Keratinocyte (primary cell): ENCODE measurements at regions not wholly inside any gene's neighbourhood (a gene's known extent, or its start where the extent isn't known, plus 50 kb on each side); places are given as distances from the start of the nearest gene placed in this dataset.
"Not testable (repeated sequence)": the region's sequence is repeated elsewhere in the genome, so short reads cannot be mapped to it uniquely, and the experiment has no call there.

ENCODE experiments used
- DNase-seq: peaks from one replicate; pipeline ENCODE4 v3.0.0-alpha.2; 2011; ENCODE audit warnings: low read depth, missing footprints, low spot score
- FAIRE-seq: peaks from 2 replicates; lab custom pipeline; 2011; peaks lifted over from hg19 to GRCh38; lab: Jason Lieb, UNC
- H2AFZ ChIP-seq: 2 replicates; pipeline ENCODE4 v1.6.0; 2012; ENCODE audit warnings: low read length, control low read depth, inconsistent platforms; ENCODE audit not compliant: control insufficient read depth
- H3K27ac ChIP-seq: 2 replicates; pipeline ENCODE4 v1.5.1; 2011; ENCODE audit warnings: low read length; ENCODE audit not compliant: control insufficient read depth, insufficient read depth
- H3K27me3 ChIP-seq: 3 replicates; pipeline ENCODE4 v1.6.0; 2011; ENCODE audit warnings: low read length; ENCODE audit not compliant: control insufficient read depth, insufficient read depth; ENCODE audit errors: extremely low read depth
- H3K36me3 ChIP-seq, 2 experiments: 2 replicates in 1 of 2; 3 replicates in 1 of 2; pipeline ENCODE4 v1.5.1; 2011; ENCODE audit warnings: low read length in 2 of 2, mild to moderate bottlenecking in 1 of 2; ENCODE audit not compliant: control insufficient read depth in 2 of 2, insufficient read depth in 2 of 2; ENCODE audit errors: extremely low read depth in 1 of 2
- H3K4me1 ChIP-seq: 3 replicates; pipeline ENCODE4 v1.5.1; 2011; ENCODE audit warnings: low read length; ENCODE audit not compliant: control insufficient read depth, insufficient read depth; ENCODE audit errors: extremely low read depth
- H3K4me2 ChIP-seq: 3 replicates; pipeline ENCODE4 v1.6.0; 2011; ENCODE audit warnings: low read depth, low read length; ENCODE audit not compliant: control insufficient read depth, insufficient read depth; ENCODE audit errors: extremely low read depth
- H3K4me3 ChIP-seq, 3 experiments: fragments of 200-600 bp in 1 of 3; sonication (generic) in 1 of 3; 2 replicates in 2 of 3; 3 replicates in 1 of 3; pipeline ENCODE4 v1.5.1; 2011 to 2016; ENCODE audit warnings: low read length in 3 of 3, mild to moderate bottlenecking in 3 of 3, control low read depth in 2 of 3, inconsistent platforms in 1 of 3, low read depth in 1 of 3, mixed read lengths in 1 of 3, mixed run types in 1 of 3, moderate library complexity in 1 of 3; ENCODE audit not compliant: control insufficient read depth in 2 of 3, insufficient read depth in 2 of 3; ENCODE audit errors: extremely low read depth in 1 of 3
- H3K79me2 ChIP-seq: 2 replicates; pipeline ENCODE4 v1.6.0; 2012; ENCODE audit warnings: low read length; ENCODE audit not compliant: control insufficient read depth, insufficient read depth
- H3K9ac ChIP-seq: 3 replicates; pipeline ENCODE4 v1.6.0; 2011; ENCODE audit warnings: low read length; ENCODE audit not compliant: control insufficient read depth, insufficient read depth; ENCODE audit errors: extremely low read depth
- H3K9me1 ChIP-seq: 3 replicates; pipeline ENCODE4 v1.6.0; 2011; ENCODE audit warnings: low read length; ENCODE audit not compliant: control insufficient read depth, insufficient read depth; ENCODE audit errors: extremely low read depth
- H3K9me3 ChIP-seq: 2 replicates; pipeline ENCODE4 v1.5.1; 2012; ENCODE audit warnings: low read depth, low read length; ENCODE audit not compliant: control insufficient read depth
- H4K20me1 ChIP-seq: 3 replicates; pipeline ENCODE4 v1.6.0; 2011; ENCODE audit warnings: low read length; ENCODE audit not compliant: control insufficient read depth, insufficient read depth; ENCODE audit errors: extremely low read depth
- EZH2 ChIP-seq: IDR thresholded peaks from one replicate; pipeline ENCODE4 v1.6.1; 2012; ENCODE audit warnings: inconsistent platforms, mild to moderate bottlenecking, low read length, moderate library complexity
- dilution Hi-C: fragments of 300-500 bp; cut with MboI; formaldehyde crosslinking; loops from one replicate; pipeline ENCODE4 v1.7.0; 2020; ENCODE audit warnings: low sequenced_read_pairs; ENCODE audit not compliant: extremely low pct_ligation_motif_present
- TF ChIP-seq, protein P1 (sequence below), 3 experiments: IDR thresholded peaks in 1 of 3; conservative IDR thresholded peaks in 1 of 3; optimal IDR thresholded peaks in 1 of 3; 2 replicates in 2 of 3; 3 replicates in 1 of 3; pipeline versions ENCODE3 to v1.5.1; 2011; ENCODE audit warnings: low read length in 3 of 3, mild to moderate bottlenecking in 3 of 3, moderate library complexity in 2 of 3, control low read depth in 1 of 3, inconsistent platforms in 1 of 3; ENCODE audit not compliant: insufficient read depth in 2 of 3; ENCODE audit errors: extremely low read depth in 1 of 3

DNA sequence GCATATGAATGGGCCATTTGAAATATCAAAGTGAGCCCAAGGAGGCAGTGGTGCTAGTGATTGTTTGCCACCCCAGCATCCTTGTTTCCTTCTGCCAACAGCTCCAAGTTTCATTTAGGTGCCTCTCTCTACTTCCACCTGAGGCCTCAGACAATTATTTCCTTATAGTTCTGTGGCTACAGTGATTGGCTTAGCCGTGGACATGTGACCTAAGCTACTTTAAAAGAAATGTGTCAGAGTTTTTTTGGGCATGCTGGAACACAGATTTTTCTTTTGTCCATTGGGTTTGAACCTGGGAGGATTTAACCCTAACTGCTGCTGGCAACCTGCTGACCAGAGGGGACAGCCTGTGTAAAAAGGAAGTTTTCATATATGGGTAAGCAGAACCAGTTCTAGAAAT lies 319.4 kb downstream of the CD109 start:
- dilution Hi-C loops: no loop called here

DNA sequence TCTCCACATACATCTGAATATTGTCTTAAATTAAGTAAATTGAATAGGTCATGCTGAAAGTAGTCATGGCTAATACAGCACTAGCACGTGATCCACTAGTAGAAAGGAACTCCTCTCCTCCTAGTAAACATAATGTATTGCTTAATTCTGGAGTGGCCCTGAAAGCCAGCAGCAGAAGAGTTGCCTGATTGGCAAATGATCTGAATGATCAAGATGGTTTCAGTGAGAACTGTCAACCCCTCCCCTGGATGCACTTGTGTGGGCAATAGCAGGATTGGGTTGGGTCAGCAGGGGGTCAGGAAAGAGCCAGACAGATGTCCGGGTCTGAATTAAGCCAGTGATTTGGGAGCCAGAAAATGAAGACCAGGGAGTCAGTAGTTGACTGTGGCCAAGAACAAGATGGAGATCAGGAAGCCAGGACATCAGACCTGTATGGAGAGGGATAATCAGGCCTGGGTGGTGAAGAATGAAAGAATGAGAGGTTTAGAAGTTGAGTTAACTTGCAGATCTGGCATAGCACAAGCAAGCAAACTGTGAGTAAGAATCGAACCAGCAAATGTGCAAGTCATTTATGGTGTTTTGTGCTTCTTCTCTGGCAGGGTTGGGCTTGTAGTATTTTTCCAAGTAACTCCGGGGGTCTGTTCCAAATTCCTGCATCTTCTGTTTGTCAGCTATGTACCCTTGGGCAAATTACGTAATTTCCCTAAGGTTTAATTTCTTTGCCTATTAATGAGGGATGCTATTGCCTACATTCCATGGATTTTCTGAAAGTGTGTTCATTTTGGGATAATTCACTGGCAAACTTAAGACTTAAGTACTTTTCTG lies 304.9 kb downstream of the CD109 start:
- H3K27me3 ChIP-seq: no peaks in the 10 kb centered on the region
- H3K79me2 ChIP-seq: no peaks in the 10 kb centered on the region
- dilution Hi-C loops: no loop called here
- no peak overlapping the region for H3K4me3 ChIP-seq
- H3K9me3 ChIP-seq: no peaks in the 10 kb centered on the region
- H2AFZ ChIP-seq: no peak overlapping the region
- TF ChIP-seq, protein P1, sequence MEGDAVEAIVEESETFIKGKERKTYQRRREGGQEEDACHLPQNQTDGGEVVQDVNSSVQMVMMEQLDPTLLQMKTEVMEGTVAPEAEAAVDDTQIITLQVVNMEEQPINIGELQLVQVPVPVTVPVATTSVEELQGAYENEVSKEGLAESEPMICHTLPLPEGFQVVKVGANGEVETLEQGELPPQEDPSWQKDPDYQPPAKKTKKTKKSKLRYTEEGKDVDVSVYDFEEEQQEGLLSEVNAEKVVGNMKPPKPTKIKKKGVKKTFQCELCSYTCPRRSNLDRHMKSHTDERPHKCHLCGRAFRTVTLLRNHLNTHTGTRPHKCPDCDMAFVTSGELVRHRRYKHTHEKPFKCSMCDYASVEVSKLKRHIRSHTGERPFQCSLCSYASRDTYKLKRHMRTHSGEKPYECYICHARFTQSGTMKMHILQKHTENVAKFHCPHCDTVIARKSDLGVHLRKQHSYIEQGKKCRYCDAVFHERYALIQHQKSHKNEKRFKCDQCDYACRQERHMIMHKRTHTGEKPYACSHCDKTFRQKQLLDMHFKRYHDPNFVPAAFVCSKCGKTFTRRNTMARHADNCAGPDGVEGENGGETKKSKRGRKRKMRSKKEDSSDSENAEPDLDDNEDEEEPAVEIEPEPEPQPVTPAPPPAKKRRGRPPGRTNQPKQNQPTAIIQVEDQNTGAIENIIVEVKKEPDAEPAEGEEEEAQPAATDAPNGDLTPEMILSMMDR (optimal IDR thresholded peaks at IDR 0.05 in 1 of 3, IDR thresholded peaks at IDR 0.05 in 1 of 3, conservative IDR thresholded peaks at IDR 0.05 in 1 of 3; ENCODE audit: extremely low read depth in 1 of 3, insufficient read depth in 2 of 3, low read length in 3 of 3): no peak
- TF ChIP-seq EZH2: no peak
- H4K20me1 ChIP-seq: no peaks in the 10 kb centered on the region
- no peak for FAIRE-seq
- H3K9me1 ChIP-seq: no peaks in the 10 kb centered on the region
- no peak overlapping the region for H3K9ac ChIP-seq
- no peak overlapping the region for H3K4me2 ChIP-seq
- no peaks in the 10 kb centered on the region for H3K4me1 ChIP-seq
- no peak for DNase-seq
- no peaks in the 10 kb centered on the region for H3K36me3 ChIP-seq
- H3K27ac ChIP-seq: no peak overlapping the region

More for the DNA sequence above, 319.4 kb downstream of the CD109 start:
- Histone ChIP-seq H3K79me2 (no peaks in the 10 kb centered on the region), H3K4me3 (no peak overlapping the region), H3K27ac (no peak overlapping the region), H3K9ac (no peak overlapping the region), H3K9me1 (no peaks in the 10 kb centered on the region), H2AFZ (no peak overlapping the region), H3K4me2 (no peak overlapping the region), H3K36me3 (no peaks in the 10 kb centered on the region), H3K4me1 (no peaks in the 10 kb centered on the region), H4K20me1 (no peaks in the 10 kb centered on the region), H3K9me3 (no peaks in the 10 kb centered on the region), H3K27me3 (no peaks in the 10 kb centered on the region)
- DNase-seq (no peak), FAIRE-seq (no peak)
- TF ChIP-seq, protein P1 (optimal IDR thresholded peaks at IDR 0.05 in 1 of 3, IDR thresholded peaks at IDR 0.05 in 1 of 3, conservative IDR thresholded peaks at IDR 0.05 in 1 of 3; ENCODE audit: extremely low read depth in 1 of 3, insufficient read depth in 2 of 3, low read length in 3 of 3): no peak

DNA sequence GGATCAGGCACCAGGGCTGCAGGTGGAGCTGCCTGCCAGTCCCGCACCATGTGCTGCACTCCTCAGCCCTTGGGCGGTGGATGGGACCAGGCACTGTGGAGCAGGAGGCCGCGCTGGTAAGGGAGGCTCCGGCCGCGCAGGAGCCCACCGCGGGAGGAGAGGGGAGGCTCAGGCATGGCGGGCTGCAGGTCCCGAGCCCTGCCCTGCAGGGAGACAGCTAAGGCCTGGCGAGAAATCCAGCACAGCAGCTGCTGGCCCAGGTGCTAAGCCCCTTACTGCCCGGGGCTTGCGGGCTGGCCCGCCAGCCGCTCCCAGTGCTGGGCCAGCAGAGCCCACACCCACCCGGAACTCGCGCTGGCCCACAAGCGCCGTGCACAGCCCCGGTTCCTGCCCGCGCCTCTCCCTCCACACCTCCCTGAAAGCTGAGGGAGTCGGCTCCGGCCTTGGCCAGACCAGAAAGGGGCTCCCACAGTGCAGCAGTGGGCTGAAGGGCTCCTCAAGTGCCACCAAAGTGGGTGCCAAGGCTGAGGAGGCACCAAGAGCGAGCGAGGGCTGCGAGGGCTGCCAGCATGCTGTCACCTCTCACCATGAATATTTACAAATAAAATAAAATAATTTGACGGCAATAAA lies 294.7 kb downstream of the CD109 start:
- FAIRE-seq, dilution Hi-C loops, DNase-seq: not testable (repeated sequence)

More for the DNA sequence above, 294.7 kb downstream of the CD109 start:
- not testable (repeated sequence) for H3K4me2 ChIP-seq, H3K27ac ChIP-seq, H3K9me1 ChIP-seq, H3K9ac ChIP-seq, H3K36me3 ChIP-seq, H2AFZ ChIP-seq, H3K27me3 ChIP-seq, H3K4me1 ChIP-seq, H4K20me1 ChIP-seq, H3K9me3 ChIP-seq, H3K79me2 ChIP-seq, H3K4me3 ChIP-seq
